ENCODE measurements at regions not wholly inside any gene's neighbourhood (a gene's known extent, or its start where the extent isn't known, plus 50 kb on each side); places are given as distances from the start of the nearest gene placed in this dataset.

DNA sequence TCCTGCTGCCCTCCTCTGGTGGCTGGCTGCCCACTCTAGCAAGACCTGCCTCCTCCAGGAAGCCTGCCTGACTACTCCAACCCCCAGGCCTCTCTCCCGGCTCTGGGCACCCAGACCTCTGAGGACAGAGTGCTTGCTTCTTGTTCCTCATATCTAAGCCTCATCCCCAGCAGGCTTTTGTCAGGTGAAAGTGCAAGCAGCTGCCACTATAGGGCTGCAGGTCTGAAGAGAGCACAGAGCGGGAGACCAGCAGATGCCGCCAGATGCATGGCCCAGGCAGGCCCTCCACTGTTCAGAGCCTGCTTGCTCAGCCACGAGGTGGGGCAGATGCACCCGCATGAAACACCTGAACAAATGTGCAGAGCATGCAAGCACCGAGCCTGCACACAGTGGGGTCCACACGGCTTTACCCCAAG, 73.0 kb downstream of the SERPINA3 start:
- no peaks in the 10 kb centered on the region for H3K4me1 ChIP-seq (replicated peaks in 1 of 2; ENCODE audit: control insufficient read depth in 2 of 2, insufficient read depth in 2 of 2, low read length in 2 of 2)
- no peak for DNase-seq (ENCODE audit: extremely low read depth in 1 of 4, low spot score in 3 of 4)
- H3K9ac ChIP-seq (ENCODE audit: insufficient read depth in 1 of 2, low read depth in 2 of 2, low read length in 2 of 2): no peak overlapping the region
- in situ Hi-C loops (cut with MboI): no loop called here
- H3K9me3 ChIP-seq (replicated peaks; ENCODE audit: control insufficient read depth, insufficient read depth, low read depth, low read length): no peaks in the 10 kb centered on the region
- H2AFZ ChIP-seq (ENCODE audit: low read depth, low read length): no peak overlapping the region
- H3K9me1 ChIP-seq (ENCODE audit: control insufficient read depth, insufficient read depth, low read length): no peaks in the 10 kb centered on the region
- peaks cover 0 to 16% of the 10 kb centered on the region in 2 experiments; a peak in 2 of 5 replicates for H3K27me3 ChIP-seq (ENCODE audit: control insufficient read depth in 2 of 2, insufficient read depth in 2 of 2, low read length in 2 of 2)
- H3K79me2 ChIP-seq (ENCODE audit: control insufficient read depth, insufficient read depth, low read length): no peaks in the 10 kb centered on the region
- 4% methylated on average over 7 of the region's 7 CpGs for WGBS (ENCODE audit: insufficient coverage, low coverage, missing lambda C conversion rate)
- ATAC-seq: peak; percentile 32; the same call in 1 of the 3 replicates
- intact Hi-C loops (cut with micrococcal nuclease): loop anchor here (5.0 kb wide), 2 partner anchors 62 to 412 kb away; no protein-coding TSS in a partner anchor
- POLR2A ChIA-PET: no interaction called here
- H3K36me3 ChIP-seq (ENCODE audit: control insufficient read depth, insufficient read depth, low read length): no peaks in the 10 kb centered on the region
- no peak overlapping the region for H3K4me3 ChIP-seq
- no TSS peak for BruUV-seq (replicated peaks)
- no peak for FAIRE-seq
- H4K20me1 ChIP-seq (replicated peaks; ENCODE audit: control insufficient read depth, insufficient read depth, low read length): no peaks in the 10 kb centered on the region
- H3K27ac ChIP-seq (ENCODE audit: extremely low read depth, low read depth, low read length): no peak overlapping the region
- CTCF ChIA-PET (ENCODE audit: low intra/inter-chr PET ratio): interaction anchor here (0.7 kb wide), 1 partner anchor 1451 kb away, joined by 3 read pairs; no protein-coding TSS in a partner anchor
- H3K4me2 ChIP-seq (ENCODE audit: insufficient read depth, low read length): no peak overlapping the region
- TF ChIP-seq ZBTB17 (CRISPR knock-in tag; IDR thresholded peaks at IDR 0.05): no peak
- TF ChIP-seq MIER1 (IDR thresholded peaks at IDR 0.05; ENCODE audit: low read depth): no peak
- TF ChIP-seq ZNF324 (CRISPR knock-in tag; IDR thresholded peaks at IDR 0.05): no peak
- no peak for TF ChIP-seq ZNF197 (CRISPR knock-in tag; IDR thresholded peaks at IDR 0.05; ENCODE audit: low read depth)
- TF ChIP-seq ARID3A (IDR thresholded peaks at IDR 0.05; ENCODE audit: borderline replicate concordance, low read depth, low read length): no peak
- TF ChIP-seq ZNF140 (CRISPR knock-in tag; IDR thresholded peaks at IDR 0.05): no peak
- no peak for TF ChIP-seq MXI1 (IDR thresholded peaks at IDR 0.05; ENCODE audit: low read depth, low read length)
- no peak for TF ChIP-seq BCOR (IDR thresholded peaks at IDR 0.05)
- peak in 1 of 2 experiments; percentile 18; a peak in 1 of 4 replicates for TF ChIP-seq RAD21 (CRISPR knock-in tag; conservative IDR thresholded peaks at IDR 0.05 in 1 of 2, IDR thresholded peaks at IDR 0.05 in 1 of 2)
- peak; percentile 32 for TF ChIP-seq ZFP36 (IDR thresholded peaks at IDR 0.05; ENCODE audit: low read depth, low read length, partially characterized antibody)
- TF ChIP-seq, protein P1, sequence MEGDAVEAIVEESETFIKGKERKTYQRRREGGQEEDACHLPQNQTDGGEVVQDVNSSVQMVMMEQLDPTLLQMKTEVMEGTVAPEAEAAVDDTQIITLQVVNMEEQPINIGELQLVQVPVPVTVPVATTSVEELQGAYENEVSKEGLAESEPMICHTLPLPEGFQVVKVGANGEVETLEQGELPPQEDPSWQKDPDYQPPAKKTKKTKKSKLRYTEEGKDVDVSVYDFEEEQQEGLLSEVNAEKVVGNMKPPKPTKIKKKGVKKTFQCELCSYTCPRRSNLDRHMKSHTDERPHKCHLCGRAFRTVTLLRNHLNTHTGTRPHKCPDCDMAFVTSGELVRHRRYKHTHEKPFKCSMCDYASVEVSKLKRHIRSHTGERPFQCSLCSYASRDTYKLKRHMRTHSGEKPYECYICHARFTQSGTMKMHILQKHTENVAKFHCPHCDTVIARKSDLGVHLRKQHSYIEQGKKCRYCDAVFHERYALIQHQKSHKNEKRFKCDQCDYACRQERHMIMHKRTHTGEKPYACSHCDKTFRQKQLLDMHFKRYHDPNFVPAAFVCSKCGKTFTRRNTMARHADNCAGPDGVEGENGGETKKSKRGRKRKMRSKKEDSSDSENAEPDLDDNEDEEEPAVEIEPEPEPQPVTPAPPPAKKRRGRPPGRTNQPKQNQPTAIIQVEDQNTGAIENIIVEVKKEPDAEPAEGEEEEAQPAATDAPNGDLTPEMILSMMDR (IDR thresholded peaks at IDR 0.05 in 2 of 3, conservative IDR thresholded peaks at IDR 0.05 in 1 of 3; ENCODE audit: insufficient read depth in 2 of 3, low read depth in 1 of 3, low read length in 3 of 3): peak in 1 of 3 experiments; percentile 31; a peak in 1 of 6 replicates
